Caco-2 (cell line): ENCODE measurements at regions not wholly inside any gene's neighbourhood (a gene's known extent, or its start where the extent isn't known, plus 50 kb on each side); places are given as distances from the start of the nearest gene placed in this dataset.

Experiments used
- BruUV-seq: library from RNA; stranded (reverse); fragments of 400-500 nt; replicated peaks from 2 replicates; lab custom pipeline; 2021; lab: Mats Ljungman, UMichigan
- CTCF ChIA-PET: fragments of 300-600 bp; sonication (Branson Sonifier 250); formaldehyde crosslinking; loops from one replicate; lab custom pipeline; 2022; ENCODE audit warnings: antibody characterized with exemption; lab: Charles Lee
- POLR2A ChIA-PET: fragments of 300-600 bp; sonication (Branson Sonifier 250); formaldehyde crosslinking; loops from one replicate; lab custom pipeline; 2022; ENCODE audit warnings: antibody characterized with exemption; lab: Charles Lee
- DNase-seq, 2 experiments: peaks; one replicate each; pipeline versions ENCODE4 v3.0.0 to v3.0.0-alpha.2; 2020 to 2022
- H3K27me3 ChIP-seq: replicated peaks from 2 replicates; pipeline ENCODE4 v1.6.0; 2011; ENCODE audit warnings: low read length; ENCODE audit not compliant: control insufficient read depth, insufficient read depth
- H3K36me3 ChIP-seq: 2 replicates; pipeline ENCODE4 v1.5.1; 2011; ENCODE audit warnings: low read length; ENCODE audit not compliant: control insufficient read depth, insufficient read depth
- H3K4me1 ChIP-seq: fragments of 250-450 bp; sonication (Bioruptor Pico); 2 replicates; pipeline ENCODE4 v1.5.1; 2020; ENCODE audit warnings: mild to moderate bottlenecking
- H3K4me3 ChIP-seq: 2 replicates; pipeline ENCODE4 v1.5.1; 2011; ENCODE audit warnings: low read depth, mild to moderate bottlenecking, control low read depth, low read length
- H3K9me3 ChIP-seq: fragments of 250-450 bp; sonication (Bioruptor Pico); 2 replicates; pipeline ENCODE4 v1.5.1; 2020; ENCODE audit warnings: mild to moderate bottlenecking, moderate library complexity
- H3K27ac Mint-ChIP-seq: one replicate; pipeline ENCODE4 v1.8.0; 2022; ENCODE audit warnings: mixed read lengths; ENCODE audit not compliant: unreplicated experiment
- H3K27me3 Mint-ChIP-seq: one replicate; pipeline ENCODE4 v1.8.0; 2022; ENCODE audit warnings: mixed read lengths; ENCODE audit not compliant: insufficient read depth, unreplicated experiment
- H3K36me3 Mint-ChIP-seq: one replicate; pipeline ENCODE4 v1.8.0; 2022; ENCODE audit warnings: mild to moderate bottlenecking, mixed read lengths; ENCODE audit not compliant: insufficient read depth, unreplicated experiment
- H3K4me1 Mint-ChIP-seq: one replicate; pipeline ENCODE4 v1.8.0; 2022; ENCODE audit warnings: low read depth, mixed read lengths; ENCODE audit not compliant: unreplicated experiment
- H3K4me3 Mint-ChIP-seq: one replicate; pipeline ENCODE4 v1.8.0; 2022; ENCODE audit warnings: mild to moderate bottlenecking, moderate library complexity, mixed read lengths; ENCODE audit not compliant: unreplicated experiment
- H3K9me3 Mint-ChIP-seq: one replicate; pipeline ENCODE4 v1.8.0; 2022; ENCODE audit warnings: mixed read lengths; ENCODE audit not compliant: unreplicated experiment
- CTCF ChIP-seq, 2 experiments: fragments of 200-600 bp in 1 of 2; IDR thresholded peaks; 1 replicate in 1 of 2; 2 replicates in 1 of 2; pipeline versions ENCODE4 v1.5.1 to v1.8.0; 2011 to 2022; ENCODE audit warnings: antibody characterized with exemption in 1 of 2, control low read depth in 1 of 2, inconsistent platforms in 1 of 2, low read depth in 1 of 2, low read length in 1 of 2, mild to moderate bottlenecking in 1 of 2, moderate library complexity in 1 of 2; ENCODE audit not compliant: insufficient read depth in 1 of 2, severe bottlenecking in 1 of 2, unreplicated experiment in 1 of 2
- intact Hi-C: fragments of 100-400 bp; cut with micrococcal nuclease; formaldehyde crosslinking; loops from one replicate; pipeline ENCODE4 v1.10.0; 2022; ENCODE audit not compliant: unreplicated experiment

- POLR2A ChIA-PET = no interaction called here
- no peak for TF ChIP-seq CTCF (IDR thresholded peaks at IDR 0.05; ENCODE audit: insufficient read depth in 1 of 2, low read depth in 1 of 2, low read length in 1 of 2, severe bottlenecking in 1 of 2, unreplicated experiment in 1 of 2)
- BruUV-seq = no TSS peak
Measured at GRCh38 chr2:220270481-220271070, 643.1 kb downstream of the SLC4A3 start.

GRCh38 chr2:220272656-220273055 is 645.2 kb downstream of the SLC4A3 start:
- H3K36me3 Mint-ChIP-seq = no peaks in the 10 kb centered on the region
- no peaks in the 10 kb centered on the region for H3K9me3 Mint-ChIP-seq
- Histone ChIP-seq H3K36me3 (no peaks in the 10 kb centered on the region), H3K4me1 (no peaks in the 10 kb centered on the region), H3K27me3 (no peaks in the 10 kb centered on the region), H3K4me3 (no peak overlapping the region), H3K9me3 (no peaks in the 10 kb centered on the region)
- DNase-seq = no peak
- no peak overlapping the region for H3K27ac Mint-ChIP-seq
- BruUV-seq = no TSS peak
- POLR2A ChIA-PET = no interaction called here
- CTCF ChIA-PET = no interaction called here
- H3K4me1 Mint-ChIP-seq = no peaks in the 10 kb centered on the region
- intact Hi-C loops = no loop called here
- peaks cover 15% of the 10 kb centered on the region for H3K27me3 Mint-ChIP-seq
- no peak for TF ChIP-seq CTCF (IDR thresholded peaks at IDR 0.05; ENCODE audit: insufficient read depth in 1 of 2, low read depth in 1 of 2, low read length in 1 of 2, severe bottlenecking in 1 of 2, unreplicated experiment in 1 of 2)
- H3K4me3 Mint-ChIP-seq = no peak overlapping the region

More at GRCh38 chr2:220270481-220271070, 643.1 kb downstream of the SLC4A3 start:
- Mint-ChIP-seq H3K4me3 (no peak overlapping the region), H3K27me3 (peaks cover 8% of the 10 kb centered on the region), H3K36me3 (no peaks in the 10 kb centered on the region), H3K4me1 (no peaks in the 10 kb centered on the region), H3K27ac (no peak overlapping the region), H3K9me3 (no peaks in the 10 kb centered on the region)
- H3K4me1 ChIP-seq = no peaks in the 10 kb centered on the region
- no peaks in the 10 kb centered on the region; the same call in 1 of the 2 replicates for H3K9me3 ChIP-seq
- intact Hi-C loops = no loop called here
- DNase-seq = no peak
- CTCF ChIA-PET = interaction anchor here (1.0 kb wide), 1 partner anchor 9 kb away, joined by 3 read pairs; no protein-coding TSS in a partner anchor
- H3K36me3 ChIP-seq = no peaks in the 10 kb centered on the region
- no peak overlapping the region for H3K4me3 ChIP-seq
- H3K27me3 ChIP-seq = no peaks in the 10 kb centered on the region

GRCh38 chr2:220273082-220273481 is 645.7 kb downstream of the SLC4A3 start:
- H3K27ac Mint-ChIP-seq = no peak overlapping the region
- H3K4me1 Mint-ChIP-seq = no peaks in the 10 kb centered on the region
- ChIA-PET POLR2A (no interaction called here), CTCF (no interaction called here)
- H3K27me3 Mint-ChIP-seq = peaks cover 15% of the 10 kb centered on the region
- intact Hi-C loops = no loop called here
- Histone ChIP-seq H3K27me3 (no peaks in the 10 kb centered on the region), H3K9me3 (no peaks in the 10 kb centered on the region), H3K4me3 (no peak overlapping the region), H3K4me1 (no peaks in the 10 kb centered on the region), H3K36me3 (no peaks in the 10 kb centered on the region)
- DNase-seq = no peak
- no TSS peak for BruUV-seq
- H3K9me3 Mint-ChIP-seq = no peaks in the 10 kb centered on the region
- H3K4me3 Mint-ChIP-seq = no peak overlapping the region
- H3K36me3 Mint-ChIP-seq = no peaks in the 10 kb centered on the region
- no peak for TF ChIP-seq CTCF (IDR thresholded peaks at IDR 0.05; ENCODE audit: insufficient read depth in 1 of 2, low read depth in 1 of 2, low read length in 1 of 2, severe bottlenecking in 1 of 2, unreplicated experiment in 1 of 2)
